K562 (cell line): ENCODE measurements at regions not wholly inside any gene's neighbourhood (a gene's known extent, or its start where the extent isn't known, plus 50 kb on each side); places are given as distances from the start of the nearest gene placed in this dataset.

Source experiments
- ATAC-seq: fragments of 200-7000 bp; cut with Tn5 transposase; 3 replicates; pipeline ENCODE4 v1.9.1; 2020; ENCODE audit warnings: moderate library complexity
- BruUV-seq: library from RNA; stranded (reverse); fragments of 400-500 nt; replicated peaks from 2 replicates; lab custom pipeline; 2021; lab: Mats Ljungman, UMichigan
- CTCF ChIA-PET: fragments of 300-600 bp; formaldehyde crosslinking; extraction: SDS; loops from one replicate; lab custom pipeline; 2021; ENCODE audit warnings: low intra/inter-chr PET ratio; lab: Yijun Ruan, JAX
- POLR2A ChIA-PET: fragments of 300-600, 350-650 bp; sonication (Branson Sonifier 250); formaldehyde crosslinking; extraction: SDS; loops from one replicate; lab custom pipeline; 2021; ENCODE audit warnings: antibody characterized with exemption, inconsistent platforms; lab: Yijun Ruan, JAX
- DNase-seq, 4 experiments: peaks; one replicate each; pipeline versions ENCODE4 v3.0.0 to v3.0.0-alpha.2; 2011 to 2018; ENCODE audit warnings: low spot score in 3 of 4, mixed read lengths in 3 of 4; ENCODE audit errors: extremely low read depth in 1 of 4
- FAIRE-seq: peaks from 2 replicates; lab custom pipeline; 2011; peaks lifted over from hg19 to GRCh38; lab: Jason Lieb, UNC
- H2AFZ ChIP-seq: 2 replicates; pipeline ENCODE4 v1.6.0; 2011; ENCODE audit warnings: low read depth, low read length, control low read depth, inconsistent platforms
- H3K27ac ChIP-seq: fragments of 200-600 bp; 3 replicates; pipeline ENCODE4 v1.8.0; 2011; ENCODE audit warnings: low read depth, mild to moderate bottlenecking, control low read depth, inconsistent platforms, low read length, moderate library complexity, mixed read lengths; ENCODE audit errors: extremely low read depth
- H3K27me3 ChIP-seq, 2 experiments: fragments of 300-600 bp in 1 of 2; 2 replicates in 1 of 2; 3 replicates in 1 of 2; pipeline versions ENCODE4 v1.6.0 to v1.8.0; 2011; ENCODE audit warnings: inconsistent platforms in 2 of 2, low read length in 2 of 2, mild to moderate bottlenecking in 1 of 2, mixed read lengths in 1 of 2, moderate library complexity in 1 of 2; ENCODE audit not compliant: control insufficient read depth in 2 of 2, insufficient read depth in 2 of 2
- H3K36me3 ChIP-seq: fragments of 300-600 bp; 3 replicates; pipeline ENCODE4 v1.8.0; 2011; ENCODE audit warnings: mild to moderate bottlenecking, low read length, inconsistent platforms; ENCODE audit not compliant: control insufficient read depth, insufficient read depth
- H3K4me1 ChIP-seq, 2 experiments: fragments of 200-600 bp in 1 of 2; replicated peaks in 1 of 2; 2 replicates in 1 of 2; 3 replicates in 1 of 2; pipeline versions ENCODE4 v1.5.1 to v1.8.0; 2011; ENCODE audit warnings: inconsistent platforms in 2 of 2, low read length in 2 of 2, mild to moderate bottlenecking in 1 of 2, mixed read lengths in 1 of 2, moderate library complexity in 1 of 2; ENCODE audit not compliant: control insufficient read depth in 2 of 2, insufficient read depth in 2 of 2
- H3K4me2 ChIP-seq: 2 replicates; pipeline ENCODE4 v1.6.1; 2011; ENCODE audit warnings: low read length, control low read depth, inconsistent platforms, mixed read lengths; ENCODE audit not compliant: insufficient read depth
- H3K4me3 ChIP-seq: fragments of 200-600 bp; sonication (generic), shearing (Covaris generic); 2 replicates; pipeline ENCODE4 v1.5.1; 2016; ENCODE audit warnings: control low read depth, inconsistent platforms
- H3K79me2 ChIP-seq: fragments of 200-600 bp; 3 replicates; pipeline ENCODE4 v1.8.0; 2011; ENCODE audit warnings: low read length, inconsistent platforms; ENCODE audit not compliant: control insufficient read depth, insufficient read depth
- H3K9ac ChIP-seq, 2 experiments: 2 replicates each; pipeline versions ENCODE4 v1.6.0 to v1.6.1; 2011; ENCODE audit warnings: low read depth in 2 of 2, low read length in 2 of 2, control low read depth in 1 of 2, inconsistent platforms in 1 of 2, mild to moderate bottlenecking in 1 of 2, mixed read lengths in 1 of 2; ENCODE audit not compliant: insufficient read depth in 1 of 2
- H3K9me1 ChIP-seq: one replicate; pipeline ENCODE4 v1.6.0; 2011; ENCODE audit warnings: inconsistent platforms, mild to moderate bottlenecking, low read length, moderate library complexity; ENCODE audit not compliant: control insufficient read depth, insufficient read depth
- H3K9me3 ChIP-seq: replicated peaks from 2 replicates; pipeline ENCODE4 v1.5.1; 2011; ENCODE audit warnings: low read depth, low read length, inconsistent platforms; ENCODE audit not compliant: control insufficient read depth, insufficient read depth
- H4K20me1 ChIP-seq: replicated peaks from 2 replicates; pipeline ENCODE4 v1.6.1; 2011; ENCODE audit warnings: low read length, inconsistent platforms, mixed read lengths; ENCODE audit not compliant: control insufficient read depth, insufficient read depth
- CCNT2 ChIP-seq: IDR thresholded peaks from 2 replicates; pipeline ENCODE4 v1.6.1; 2011; ENCODE audit warnings: borderline replicate concordance, low read depth, mild to moderate bottlenecking, moderate library complexity, mixed read lengths, low read length; ENCODE audit not compliant: insufficient read length; ENCODE audit errors: extremely low read depth
- DIDO1 ChIP-seq: fragments of 450-650 bp; IDR thresholded peaks from 2 replicates; pipeline ENCODE4 v1.6.1; 2016; ENCODE audit warnings: low read depth, missing biosample characterization, missing genetic modification characterization
- HCFC1 ChIP-seq: IDR thresholded peaks from 2 replicates; pipeline ENCODE4 v1.6.1; 2012; ENCODE audit warnings: low read depth, low read length, improper control_type of control experiment
- HIVEP1 ChIP-seq: fragments of 250-450 bp; sonication (Bioruptor Pico); IDR thresholded peaks from 2 replicates; pipeline ENCODE4 v1.4.0; 2020; ENCODE audit warnings: mild to moderate bottlenecking
- IRF2 ChIP-seq: sonication (generic); formaldehyde crosslinking; IDR thresholded peaks from 2 replicates; pipeline ENCODE4 v1.8.1; 2022; ENCODE audit warnings: mild to moderate bottlenecking, missing genetic modification reagents
- KLF1 ChIP-seq: fragments of 450-650 bp; IDR thresholded peaks from 2 replicates; pipeline ENCODE4 v1.6.1; 2016; ENCODE audit warnings: missing genetic modification characterization, missing compliant biosample characterization
- MAFF ChIP-seq: IDR thresholded peaks from 2 replicates; pipeline ENCODE4 v1.6.1; 2012; ENCODE audit warnings: low read length, improper control_type of control experiment
- ZFP30 ChIP-seq: fragments of 250-450 bp; sonication (Bioruptor Pico); IDR thresholded peaks from 2 replicates; pipeline ENCODE4 v1.8.0; 2022; ENCODE audit warnings: moderate library complexity, mild to moderate bottlenecking, inconsistent platforms, borderline replicate concordance
- ZNF316 ChIP-seq: fragments of 450-650 bp; IDR thresholded peaks from 2 replicates; pipeline ENCODE4 v1.6.1; 2016
- ZNF695 ChIP-seq: fragments of 450-650 bp; formaldehyde crosslinking; IDR thresholded peaks from 2 replicates; pipeline ENCODE4 v1.4.0; 2020; ENCODE audit warnings: mild to moderate bottlenecking, moderate library complexity
- ZNF77 ChIP-seq: fragments of 250-450 bp; sonication (Bioruptor Pico); IDR thresholded peaks from 2 replicates; pipeline ENCODE4 v1.5.0; 2020
- WGBS: fragments of 100-300 bp; shearing (Covaris generic); methylation state at CpG from one replicate; pipeline ENCODE4 v1.1.6; 2016; ENCODE audit warnings: low coverage, mixed read lengths; ENCODE audit not compliant: insufficient coverage; ENCODE audit errors: missing lambda C conversion rate; 5-methylcytosine and 5-hydroxymethylcytosine counted together
- in situ Hi-C: fragments of 300-500 bp; cut with MboI; formaldehyde crosslinking; loops from 4 replicates; pipeline ENCODE4 v1.15.0; 2018; ENCODE audit warnings: inconsistent platforms, mixed read lengths
- intact Hi-C: fragments of 100-400 bp; cut with micrococcal nuclease; formaldehyde crosslinking; loops from 2 replicates; pipeline ENCODE4 v1.14.2; 2022
- TF ChIP-seq, protein P1 (sequence below): IDR thresholded peaks from 2 replicates; pipeline ENCODE4 v1.6.1; 2011; ENCODE audit not compliant: insufficient read length; ENCODE audit errors: extremely low read depth
- TF ChIP-seq, protein P2 (sequence below): fragments of 450-650 bp; IDR thresholded peaks from 2 replicates; pipeline ENCODE4 v1.6.1; 2018; ENCODE audit warnings: mild to moderate bottlenecking, low read depth; ENCODE audit not compliant: partially characterized antibody
- TF ChIP-seq, protein P3 (sequence below): fragments of 250-450 bp; sonication (Bioruptor Pico); IDR thresholded peaks from 2 replicates; pipeline ENCODE4 v1.5.0; 2022; ENCODE audit warnings: mild to moderate bottlenecking

- no peak for DNase-seq
- Histone ChIP-seq H3K9me1 (no peaks in the 10 kb centered on the region), H4K20me1 (no peaks in the 10 kb centered on the region), H3K9ac (no peak overlapping the region), H3K27me3 (no peaks in the 10 kb centered on the region), H3K36me3 (no peaks in the 10 kb centered on the region), H3K4me2 (no peak overlapping the region), H2AFZ (no peak overlapping the region), H3K27ac (no peak overlapping the region), H3K4me3 (no peak overlapping the region), H3K79me2 (no peaks in the 10 kb centered on the region), H3K9me3 (no peaks in the 10 kb centered on the region), H3K4me1 (no peaks in the 10 kb centered on the region)
- CTCF ChIA-PET: no interaction called here
- FAIRE-seq: no peak
- in situ Hi-C loops: no loop called here
- BruUV-seq: no TSS peak
- POLR2A ChIA-PET: no interaction called here
- ATAC-seq: no peak
- peak; percentile 26; the same call in 1 of the 2 replicates for TF ChIP-seq ZNF316
- TF ChIP-seq ZFP30 (CRISPR knock-in tag): no peak
- no peak for TF ChIP-seq HCFC1
- intact Hi-C loops: no loop called here
Observed at GRCh38 chr4:66157594-66157993, 487.3 kb upstream of the EPHA5 start.

GRCh38 chr4:66130042-66130441 is 459.8 kb upstream of the EPHA5 start:
- intact Hi-C loops (no loop called here), in situ Hi-C loops (no loop called here)
- FAIRE-seq (no peak), ATAC-seq (no peak), DNase-seq (no peak)
- Histone ChIP-seq H3K9ac (no peak overlapping the region), H3K4me2 (no peak overlapping the region), H3K27ac (no peak overlapping the region), H2AFZ (no peak overlapping the region), H3K9me3 (no peaks in the 10 kb centered on the region), H3K4me1 (no peaks in the 10 kb centered on the region), H3K36me3 (no peaks in the 10 kb centered on the region), H3K79me2 (no peaks in the 10 kb centered on the region), H3K4me3 (no peak overlapping the region), H3K9me1 (no peaks in the 10 kb centered on the region), H3K27me3 (no peaks in the 10 kb centered on the region), H4K20me1 (no peaks in the 10 kb centered on the region)
- BruUV-seq: no TSS peak
- 0% methylated on average over 6 of the region's 6 CpGs for WGBS
- ChIA-PET CTCF (no interaction called here), POLR2A (no interaction called here)
- TF ChIP-seq DIDO1 (tag) (no peak), MAFF (no peak), HIVEP1 (no peak), CCNT2 (no peak), KLF1 (no peak), ZNF77 (CRISPR knock-in tag) (no peak), ZNF695 (no peak), IRF2 (CRISPR knock-in tag) (no peak), ZFP30 (CRISPR knock-in tag) (no peak)
- TF ChIP-seq, protein P1, sequence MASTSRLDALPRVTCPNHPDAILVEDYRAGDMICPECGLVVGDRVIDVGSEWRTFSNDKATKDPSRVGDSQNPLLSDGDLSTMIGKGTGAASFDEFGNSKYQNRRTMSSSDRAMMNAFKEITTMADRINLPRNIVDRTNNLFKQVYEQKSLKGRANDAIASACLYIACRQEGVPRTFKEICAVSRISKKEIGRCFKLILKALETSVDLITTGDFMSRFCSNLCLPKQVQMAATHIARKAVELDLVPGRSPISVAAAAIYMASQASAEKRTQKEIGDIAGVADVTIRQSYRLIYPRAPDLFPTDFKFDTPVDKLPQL: no peak
- TF ChIP-seq, protein P2, sequence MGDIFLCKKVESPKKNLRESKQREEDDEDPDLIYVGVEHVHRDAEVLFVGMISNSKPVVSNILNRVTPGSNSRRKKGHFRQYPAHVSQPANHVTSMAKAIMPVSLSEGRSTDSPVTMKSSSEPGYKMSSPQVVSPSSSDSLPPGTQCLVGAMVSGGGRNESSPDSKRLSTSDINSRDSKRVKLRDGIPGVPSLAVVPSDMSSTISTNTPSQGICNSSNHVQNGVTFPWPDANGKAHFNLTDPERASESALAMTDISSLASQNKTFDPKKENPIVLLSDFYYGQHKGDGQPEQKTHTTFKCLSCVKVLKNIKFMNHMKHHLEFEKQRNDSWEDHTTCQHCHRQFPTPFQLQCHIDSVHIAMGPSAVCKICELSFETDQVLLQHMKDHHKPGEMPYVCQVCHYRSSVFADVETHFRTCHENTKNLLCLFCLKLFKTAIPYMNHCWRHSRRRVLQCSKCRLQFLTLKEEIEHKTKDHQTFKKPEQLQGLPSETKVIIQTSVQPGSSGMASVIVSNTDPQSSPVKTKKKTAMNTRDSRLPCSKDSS: no peak
- TF ChIP-seq, protein P3, sequence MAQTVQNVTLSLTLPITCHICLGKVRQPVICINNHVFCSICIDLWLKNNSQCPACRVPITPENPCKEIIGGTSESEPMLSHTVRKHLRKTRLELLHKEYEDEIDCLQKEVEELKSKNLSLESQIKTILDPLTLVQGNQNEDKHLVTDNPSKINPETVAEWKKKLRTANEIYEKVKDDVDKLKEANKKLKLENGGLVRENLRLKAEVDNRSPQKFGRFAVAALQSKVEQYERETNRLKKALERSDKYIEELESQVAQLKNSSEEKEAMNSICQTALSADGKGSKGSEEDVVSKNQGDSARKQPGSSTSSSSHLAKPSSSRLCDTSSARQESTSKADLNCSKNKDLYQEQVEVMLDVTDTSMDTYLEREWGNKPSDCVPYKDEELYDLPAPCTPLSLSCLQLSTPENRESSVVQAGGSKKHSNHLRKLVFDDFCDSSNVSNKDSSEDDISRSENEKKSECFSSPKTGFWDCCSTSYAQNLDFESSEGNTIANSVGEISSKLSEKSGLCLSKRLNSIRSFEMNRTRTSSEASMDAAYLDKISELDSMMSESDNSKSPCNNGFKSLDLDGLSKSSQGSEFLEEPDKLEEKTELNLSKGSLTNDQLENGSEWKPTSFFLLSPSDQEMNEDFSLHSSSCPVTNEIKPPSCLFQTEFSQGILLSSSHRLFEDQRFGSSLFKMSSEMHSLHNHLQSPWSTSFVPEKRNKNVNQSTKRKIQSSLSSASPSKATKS (CRISPR knock-in tag): no peak
